Ovary (tissue), 7 donors: ENCODE measurements at regions not wholly inside any gene's neighbourhood (a gene's known extent, or its start where the extent isn't known, plus 50 kb on each side); places are given as distances from the start of the nearest gene placed in this dataset.

ENCODE experiments used
- DNase-seq, 5 donors: peaks; one replicate each; pipeline ENCODE4 v3.0.0-alpha.2; 2019 to 2020
- H3K27ac ChIP-seq, 2 donors: fragments of 200-600 bp; one replicate each; pipeline versions ENCODE4 v1.5.1 to v1.8.0; 2019 to 2022
- H3K27me3 ChIP-seq: fragments of 200-600 bp; one replicate; pipeline ENCODE4 v1.8.0; 2022
- H3K36me3 ChIP-seq: fragments of 200-600 bp; sonication (generic); one replicate; pipeline ENCODE4 v1.5.1; 2019
- H3K4me1 ChIP-seq: one replicate; pipeline ENCODE4 v1.8.1; 2013; ENCODE audit warnings: mild to moderate bottlenecking, moderate library complexity; ENCODE audit not compliant: insufficient read depth
- H3K4me3 ChIP-seq: fragments of 200-600 bp; sonication (generic); one replicate; pipeline ENCODE4 v1.5.1; 2017
- H3K9me3 ChIP-seq, 2 donors: fragments of 200-600 bp in 1 of 2; sonication (generic) in 1 of 2; one replicate each; pipeline versions ENCODE4 v1.5.1 to v1.8.1; 2013 to 2019; ENCODE audit warnings: mild to moderate bottlenecking in 1 of 2, moderate library complexity in 1 of 2
- EP300 ChIP-seq: sonication (generic); formaldehyde crosslinking; IDR thresholded peaks from one replicate; pipeline ENCODE4 v1.6.1; 2017; ENCODE audit warnings: antibody characterized with exemption
- POLR2A ChIP-seq: fragments of 450-650 bp; IDR thresholded peaks from one replicate; pipeline ENCODE4 v1.6.1; 2017; ENCODE audit warnings: antibody characterized with exemption, mild to moderate bottlenecking, moderate library complexity
- WGBS, 3 donors: extraction: QIAGEN DNeasy Blood & Tissue Kit in 1 of 3; methylation state at CpG; one replicate each; pipeline versions ENCODE4 v1.1.5 to v1.1.7; 2013 to 2017; 5-methylcytosine and 5-hydroxymethylcytosine counted together
- intact Hi-C, 4 donors: fragments of 100-400 bp; cut with DNase I; formaldehyde crosslinking; loops; one replicate each; pipeline versions ENCODE4 v1.11.0 to v1.15.1; 2022 to 2023
- TF ChIP-seq, protein P1 (sequence below), 3 donors: fragments of 450-650 bp in 2 of 3; fragments of 200-600 bp in 1 of 3; IDR thresholded peaks; one replicate each; pipeline versions ENCODE4 v1.5.1 to v1.8.0; 2016 to 2022; ENCODE audit warnings: antibody characterized with exemption in 3 of 3, mild to moderate bottlenecking in 1 of 3
- donor health status: DM: no; HTN: no; CAD: no; lungs with moderate emphysema.
- donor health status: DM: no; HTN: no; CAD: no.
- donor health status: Bipolar disorder and iron deficiency.
- donor health status: DM: no; HTN: no; CAD: no.
- donor health status: DM: yes; HTN: yes; CAD: no.

DNA sequence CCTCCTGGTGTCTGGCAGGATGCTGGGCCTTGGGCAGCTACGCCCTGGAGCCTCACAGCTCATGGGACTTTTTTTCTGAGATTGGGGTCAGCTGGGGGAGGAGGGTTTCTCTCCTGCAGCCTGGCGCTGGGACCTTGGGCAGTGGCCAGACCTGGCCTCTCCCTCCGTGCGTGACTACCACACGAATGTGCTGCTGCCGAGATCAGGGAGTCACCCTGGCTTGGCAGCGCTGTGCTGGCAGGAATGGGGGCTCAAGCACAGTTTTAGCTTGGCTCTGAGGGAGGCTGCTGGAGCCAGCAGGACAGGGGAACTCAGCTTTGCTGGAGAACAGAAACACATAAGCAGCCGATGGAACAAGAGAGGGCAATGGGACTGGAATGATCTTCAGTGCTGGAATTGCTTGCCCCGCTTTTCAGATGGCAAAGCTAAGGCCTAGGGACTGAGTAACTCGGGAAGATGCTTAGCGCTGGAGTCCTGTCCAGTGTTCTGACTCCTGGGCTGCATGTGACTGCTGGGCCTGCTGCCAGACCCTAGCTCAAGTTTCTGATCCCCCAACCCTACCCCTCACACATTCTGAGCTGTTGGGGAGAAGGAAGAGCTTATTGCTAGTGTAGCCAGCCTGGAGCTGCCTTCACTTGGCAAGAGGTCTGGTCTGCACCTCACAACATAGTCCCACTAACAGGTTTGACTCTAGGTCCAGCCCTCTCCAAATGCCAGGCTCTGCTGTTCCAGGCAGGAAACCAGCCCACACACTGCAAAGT lies 69.9 kb downstream of the NAV1 start:
- no peak overlapping the region for H3K4me3 ChIP-seq
- no peak for TF ChIP-seq POLR2A
- no peak for TF ChIP-seq EP300
- TF ChIP-seq, protein P1, sequence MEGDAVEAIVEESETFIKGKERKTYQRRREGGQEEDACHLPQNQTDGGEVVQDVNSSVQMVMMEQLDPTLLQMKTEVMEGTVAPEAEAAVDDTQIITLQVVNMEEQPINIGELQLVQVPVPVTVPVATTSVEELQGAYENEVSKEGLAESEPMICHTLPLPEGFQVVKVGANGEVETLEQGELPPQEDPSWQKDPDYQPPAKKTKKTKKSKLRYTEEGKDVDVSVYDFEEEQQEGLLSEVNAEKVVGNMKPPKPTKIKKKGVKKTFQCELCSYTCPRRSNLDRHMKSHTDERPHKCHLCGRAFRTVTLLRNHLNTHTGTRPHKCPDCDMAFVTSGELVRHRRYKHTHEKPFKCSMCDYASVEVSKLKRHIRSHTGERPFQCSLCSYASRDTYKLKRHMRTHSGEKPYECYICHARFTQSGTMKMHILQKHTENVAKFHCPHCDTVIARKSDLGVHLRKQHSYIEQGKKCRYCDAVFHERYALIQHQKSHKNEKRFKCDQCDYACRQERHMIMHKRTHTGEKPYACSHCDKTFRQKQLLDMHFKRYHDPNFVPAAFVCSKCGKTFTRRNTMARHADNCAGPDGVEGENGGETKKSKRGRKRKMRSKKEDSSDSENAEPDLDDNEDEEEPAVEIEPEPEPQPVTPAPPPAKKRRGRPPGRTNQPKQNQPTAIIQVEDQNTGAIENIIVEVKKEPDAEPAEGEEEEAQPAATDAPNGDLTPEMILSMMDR (IDR thresholded peaks at IDR 0.05): no peak
- H3K27ac ChIP-seq: no peak overlapping the region
- intact Hi-C loops: no loop called here
- no peaks in the 10 kb centered on the region for H3K36me3 ChIP-seq
- H3K4me1 ChIP-seq: peaks cover 7% of the 10 kb centered on the region
- peak in 2 of 5 donors; percentile 14 to 59 for DNase-seq
- no peaks in the 10 kb centered on the region for H3K27me3 ChIP-seq
- H3K9me3 ChIP-seq: no peaks in the 10 kb centered on the region
- 32 to 36% (median 34%) methylated on average over 11 of the region's 11 CpGs for WGBS, 3 donors

DNA sequence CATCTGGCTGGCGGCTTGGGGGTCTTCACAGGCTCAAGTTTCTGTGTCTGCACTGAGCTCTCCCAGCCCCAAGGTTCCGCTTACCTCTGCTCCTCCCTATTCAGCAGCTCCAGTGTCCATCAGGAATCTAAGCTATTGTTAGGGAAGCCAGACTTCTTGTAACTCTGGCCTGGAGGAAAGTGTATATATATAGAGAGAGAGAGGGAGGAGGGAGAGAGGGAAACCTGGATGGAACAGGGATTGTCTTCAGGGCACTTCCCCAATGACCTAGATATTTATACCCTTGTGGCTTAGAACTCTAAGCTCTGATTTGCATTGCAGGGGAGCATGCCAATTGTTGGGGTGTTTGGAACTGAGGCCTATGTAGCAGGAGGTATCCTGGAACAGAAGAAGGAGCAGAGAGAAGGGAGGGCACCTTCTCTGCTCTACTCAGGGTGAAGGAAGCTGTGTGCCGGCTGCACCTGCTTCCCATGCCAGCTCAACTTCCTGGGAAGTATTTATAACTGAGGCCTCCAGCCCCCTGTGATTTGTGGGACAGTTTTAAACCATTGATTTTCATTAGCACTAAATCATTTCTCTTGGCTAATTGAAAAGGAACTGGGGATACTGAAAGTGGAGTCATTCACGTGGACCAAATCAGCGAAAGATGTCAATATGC lies 70.9 kb downstream of the NAV1 start:
- intact Hi-C loops: no loop called here
- Histone ChIP-seq H3K36me3 (no peaks in the 10 kb centered on the region), H3K4me1 (peaks cover 7% of the 10 kb centered on the region), H3K4me3 (no peak overlapping the region), H3K9me3 (no peaks in the 10 kb centered on the region), H3K27ac (no peak overlapping the region), H3K27me3 (no peaks in the 10 kb centered on the region)
- no peak for DNase-seq
- 91 to 96% (median 95%) methylated on average over 5 of the region's 5 CpGs for WGBS, 3 donors
- TF ChIP-seq POLR2A (no peak), EP300 (no peak)
- TF ChIP-seq, protein P1 (IDR thresholded peaks at IDR 0.05): no peak

DNA sequence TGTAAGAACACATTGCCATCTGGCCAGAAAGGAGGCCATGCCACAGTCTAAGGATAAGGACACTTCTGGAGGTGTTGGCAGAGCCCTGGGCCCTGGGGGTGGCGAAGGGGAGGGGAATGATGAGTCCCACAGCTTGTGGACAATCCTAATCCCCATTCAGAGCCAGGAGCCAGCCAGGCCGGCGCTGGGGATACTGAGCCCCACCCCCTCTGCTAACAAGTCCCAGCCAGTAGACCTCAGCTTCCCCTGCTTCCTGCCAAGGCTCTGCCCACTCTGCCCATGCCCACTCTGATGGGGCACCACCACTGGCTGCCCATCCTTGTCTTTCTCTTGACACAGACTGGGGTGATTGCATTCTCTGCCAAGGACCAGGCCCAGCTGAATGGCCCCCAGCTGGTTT lies 71.9 kb downstream of the NAV1 start:
- DNase-seq: no peak
- intact Hi-C loops: no loop called here
- Histone ChIP-seq H3K27ac (no peak overlapping the region), H3K9me3 (no peaks in the 10 kb centered on the region), H3K4me3 (no peak overlapping the region), H3K36me3 (no peaks in the 10 kb centered on the region), H3K27me3 (no peaks in the 10 kb centered on the region), H3K4me1 (peaks cover 7% of the 10 kb centered on the region)
- 65 to 75% (median 71%) methylated on average over 3 of the region's 3 CpGs for WGBS, 3 donors
- TF ChIP-seq POLR2A: no peak
- TF ChIP-seq EP300: no peak
- TF ChIP-seq, protein P1 (IDR thresholded peaks at IDR 0.05): no peak

DNA sequence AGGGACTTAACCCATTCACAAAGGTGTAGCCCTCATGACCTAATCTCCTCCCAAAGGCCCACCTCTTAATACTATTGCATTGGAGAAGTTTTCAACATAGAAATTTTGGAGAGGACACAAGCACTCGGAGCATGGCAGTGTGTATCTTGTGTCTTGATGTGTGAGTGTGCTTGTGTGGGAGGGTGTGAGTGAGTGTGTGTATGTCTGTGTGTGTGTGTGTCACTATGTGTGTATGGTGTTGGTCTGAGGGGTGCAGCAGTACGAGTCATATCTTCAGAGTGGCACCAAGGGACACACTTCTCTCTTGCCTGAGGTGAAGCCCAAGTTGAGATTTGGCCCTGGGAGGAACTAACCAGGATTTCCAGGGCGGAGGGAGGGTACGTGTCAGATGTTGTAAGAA lies 73.7 kb downstream of the NAV1 start:
- no peak for DNase-seq
- H3K4me3 ChIP-seq: no peak overlapping the region
- peaks cover 7% of the 10 kb centered on the region for H3K4me1 ChIP-seq
- no peaks in the 10 kb centered on the region for H3K27me3 ChIP-seq
- no peaks in the 10 kb centered on the region for H3K9me3 ChIP-seq
- WGBS, 3 donors: 77 to 86% (median 81%) methylated on average over 4 of the region's 4 CpGs
- H3K36me3 ChIP-seq: no peaks in the 10 kb centered on the region
- H3K27ac ChIP-seq: no peak overlapping the region
- no peak for TF ChIP-seq POLR2A
- no peak for TF ChIP-seq EP300
- TF ChIP-seq, protein P1 (IDR thresholded peaks at IDR 0.05): no peak
- intact Hi-C loops: no loop called here
